22Rv1 (cell line): ENCODE measurements at regions not wholly inside any gene's neighbourhood (a gene's known extent, or its start where the extent isn't known, plus 50 kb on each side); places are given as distances from the start of the nearest gene placed in this dataset.

Source experiments
- H3K27ac ChIP-seq: fragments of 450-650 bp; 2 replicates; pipeline ENCODE4 v1.5.1; 2017
- CTCF ChIP-seq: fragments of 450-650 bp; IDR thresholded peaks from 2 replicates; pipeline ENCODE4 v1.5.1; 2017; ENCODE audit warnings: mild to moderate bottlenecking
- ZFX ChIP-seq: fragments of 450-650 bp; IDR thresholded peaks from 2 replicates; pipeline ENCODE4 v1.6.1; 2017; ENCODE audit warnings: antibody characterized with exemption, borderline replicate concordance

GRCh38 chr16:58970775-58971174 is 236.7 kb upstream of the GOT2 start:
- H3K27ac ChIP-seq: no peak overlapping the region
- TF ChIP-seq CTCF: no peak
- TF ChIP-seq ZFX: no peak

- TF ChIP-seq CTCF: no peak
- no peak for TF ChIP-seq ZFX
- H3K27ac ChIP-seq: no peak overlapping the region
Observed at GRCh38 chr16:58963479-58963878, 229.4 kb upstream of the GOT2 start.

GRCh38 chr16:58962811-58963210 is 228.7 kb upstream of the GOT2 start:
- H3K27ac ChIP-seq: no peak overlapping the region

GRCh38 chr16:58960484-58960883 is 226.4 kb upstream of the GOT2 start:
- no peak for TF ChIP-seq CTCF
- TF ChIP-seq ZFX: no peak

More at GRCh38 chr16:58962811-58963210, 228.7 kb upstream of the GOT2 start:
- TF ChIP-seq ZFX (no peak), CTCF (no peak)

GRCh38 chr16:58960034-58960433 is 225.9 kb upstream of the GOT2 start:
- TF ChIP-seq ZFX (no peak), CTCF (no peak)
- no peak overlapping the region for H3K27ac ChIP-seq

More at GRCh38 chr16:58960484-58960883, 226.4 kb upstream of the GOT2 start:
- H3K27ac ChIP-seq: no peak overlapping the region

- TF ChIP-seq CTCF (no peak), ZFX (no peak)
- no peak overlapping the region for H3K27ac ChIP-seq
Observed at GRCh38 chr16:58958749-58959148, 224.6 kb upstream of the GOT2 start.

- no peak overlapping the region for H3K27ac ChIP-seq
- TF ChIP-seq ZFX (no peak), CTCF (no peak)
Observed at GRCh38 chr16:58948244-58948643, 214.1 kb upstream of the GOT2 start.
